ENCODE measurements at regions not wholly inside any gene's neighbourhood (a gene's known extent, or its start where the extent isn't known, plus 50 kb on each side); places are given as distances from the start of the nearest gene placed in this dataset.

GRCh38 chr3:83514130-83514914, 1444.5 kb upstream of the CADM2 start:
- no peak for DNase-seq

GRCh38 chr3:83515123-83515522, 1443.7 kb upstream of the CADM2 start:
- no peak for DNase-seq

- DNase-seq, result peak in 1 of 2 experiments; percentile 62
Measured at GRCh38 chr3:83523470-83524073, 1435.2 kb upstream of the CADM2 start.

GRCh38 chr3:83524901-83525300, 1433.9 kb upstream of the CADM2 start:
- peak; percentile 12 to 56 for DNase-seq

GRCh38 chr3:83559082-83559481, 1399.7 kb upstream of the CADM2 start:
- no peak for DNase-seq

- no peak for DNase-seq
Measured at GRCh38 chr3:83567935-83568334, 1390.9 kb upstream of the CADM2 start.

GRCh38 chr3:83581546-83581945, 1377.2 kb upstream of the CADM2 start:
- no peak for DNase-seq

GRCh38 chr3:83601704-83602103, 1357.1 kb upstream of the CADM2 start:
- no peak for DNase-seq

GRCh38 chr3:83622526-83622925, 1336.3 kb upstream of the CADM2 start:
- no peak for DNase-seq

- DNase-seq, result peak in 1 of 2 experiments; percentile 55
Measured at GRCh38 chr3:83625261-83625660, 1333.5 kb upstream of the CADM2 start.

- DNase-seq, result no peak
Measured at GRCh38 chr3:83628471-83628870, 1330.3 kb upstream of the CADM2 start.

GRCh38 chr3:83632526-83632925, 1326.3 kb upstream of the CADM2 start:
- no peak for DNase-seq

GRCh38 chr3:83633758-83634157, 1325.0 kb upstream of the CADM2 start:
- no peak for DNase-seq

GRCh38 chr3:83649692-83650091, 1309.1 kb upstream of the CADM2 start:
- DNase-seq, result no peak

- DNase-seq, result no peak
Measured at GRCh38 chr3:83655083-83655482, 1303.7 kb upstream of the CADM2 start.

- DNase-seq, result peak in 1 of 2 experiments; percentile 1
Measured at GRCh38 chr3:83662381-83662960, 1296.3 kb upstream of the CADM2 start.

GRCh38 chr3:83670416-83670815, 1288.4 kb upstream of the CADM2 start:
- DNase-seq, result peak in 1 of 2 experiments; percentile 0

- no peak for DNase-seq
Measured at GRCh38 chr3:83683937-83684598, 1274.7 kb upstream of the CADM2 start.

GRCh38 chr3:83706669-83707068, 1252.1 kb upstream of the CADM2 start:
- DNase-seq, result no peak

- no peak for DNase-seq
Measured at GRCh38 chr3:83715307-83715706, 1243.5 kb upstream of the CADM2 start.

- no peak for DNase-seq
Measured at GRCh38 chr3:83729576-83729975, 1229.2 kb upstream of the CADM2 start.

GRCh38 chr3:83734656-83735055, 1224.1 kb upstream of the CADM2 start:
- DNase-seq, result no peak

- DNase-seq, result no peak
Measured at GRCh38 chr3:83738202-83738601, 1220.6 kb upstream of the CADM2 start.

GRCh38 chr3:83740504-83740903, 1218.3 kb upstream of the CADM2 start:
- DNase-seq, result no peak

Data from NCI-H446 (cell line).